SK-N-SH treated with all-trans-retinoic acid at 6 μM for 48 hours (cell line): ENCODE measurements at regions not wholly inside any gene's neighbourhood (a gene's known extent, or its start where the extent isn't known, plus 50 kb on each side); places are given as distances from the start of the nearest gene placed in this dataset.

ENCODE experiments used
- ATAC-seq: fragments of 200-7000 bp; cut with Tn5 transposase; 3 replicates; pipeline ENCODE4 v1.9.1; 2020; ENCODE audit warnings: mild to moderate bottlenecking, moderate library complexity
- BACH2 ChIP-seq: fragments of 250-450 bp; sonication (Bioruptor Pico); IDR thresholded peaks from 2 replicates; pipeline ENCODE4 v1.9.0; 2021; ENCODE audit warnings: mild to moderate bottlenecking, borderline replicate concordance
- CSDC2 ChIP-seq: fragments of 250-450 bp; sonication (Bioruptor Pico); IDR thresholded peaks from 2 replicates; pipeline ENCODE4 v1.5.0; 2020; ENCODE audit warnings: mild to moderate bottlenecking, moderate library complexity
- ESRRG ChIP-seq: fragments of 250-450 bp; sonication (Bioruptor Pico); IDR thresholded peaks from 2 replicates; pipeline ENCODE4 v1.6.1; 2021; ENCODE audit warnings: mild to moderate bottlenecking
- GLIS3 ChIP-seq: fragments of 250-450 bp; sonication (Bioruptor Pico); IDR thresholded peaks from 2 replicates; pipeline ENCODE4 v1.5.0; 2020; ENCODE audit warnings: mild to moderate bottlenecking, moderate library complexity
- ISL1 ChIP-seq: fragments of 250-450 bp; sonication (Bioruptor Pico); IDR thresholded peaks from 2 replicates; pipeline ENCODE4 v2.1.2; 2022; ENCODE audit warnings: mild to moderate bottlenecking, moderate library complexity
- OSR1 ChIP-seq: fragments of 250-450 bp; sonication (Bioruptor Pico); IDR thresholded peaks from 2 replicates; pipeline ENCODE4 v1.8.0; 2022; ENCODE audit warnings: moderate library complexity, mild to moderate bottlenecking, inconsistent platforms
- POU6F1 ChIP-seq: fragments of 250-450 bp; sonication (Bioruptor Pico); IDR thresholded peaks from 2 replicates; pipeline ENCODE4 v1.8.0; 2021; ENCODE audit warnings: low read depth, mild to moderate bottlenecking, moderate library complexity, borderline replicate concordance
- PPARA ChIP-seq: fragments of 250-450 bp; sonication (Bioruptor Pico); IDR thresholded peaks from 2 replicates; pipeline ENCODE4 v1.5.0; 2020; ENCODE audit warnings: mild to moderate bottlenecking, borderline replicate concordance
- SNAI2 ChIP-seq: fragments of 250-450 bp; sonication (Bioruptor Pico); IDR thresholded peaks from 2 replicates; pipeline ENCODE4 v1.5.0; 2020; ENCODE audit warnings: mild to moderate bottlenecking, moderate library complexity
- TCF4 ChIP-seq: fragments of 250-450 bp; sonication (Bioruptor Pico); IDR thresholded peaks from 2 replicates; pipeline ENCODE4 v1.8.0; 2021; ENCODE audit warnings: mild to moderate bottlenecking, moderate library complexity, borderline replicate concordance
- TOX ChIP-seq: fragments of 250-450 bp; sonication (Bioruptor Pico); IDR thresholded peaks from 2 replicates; pipeline ENCODE4 v1.8.0; 2021; ENCODE audit warnings: mild to moderate bottlenecking, moderate library complexity, borderline replicate concordance
- ZC3H10 ChIP-seq: fragments of 250-450 bp; sonication (Bioruptor Pico); IDR thresholded peaks from 2 replicates; pipeline ENCODE4 v1.5.1; 2021; ENCODE audit warnings: mild to moderate bottlenecking, moderate library complexity
- ZFP3 ChIP-seq: fragments of 250-450 bp; sonication (Bioruptor Pico); IDR thresholded peaks from 2 replicates; pipeline ENCODE4 v1.5.0; 2020; ENCODE audit warnings: mild to moderate bottlenecking, moderate library complexity
- ZFP30 ChIP-seq: fragments of 450-650 bp; formaldehyde crosslinking; IDR thresholded peaks from 2 replicates; pipeline ENCODE4 v1.5.0; 2022; ENCODE audit warnings: mild to moderate bottlenecking, moderate library complexity
- ZNF70 ChIP-seq: fragments of 450-650 bp; formaldehyde crosslinking; IDR thresholded peaks from 2 replicates; pipeline ENCODE4 v1.5.0; 2020; ENCODE audit warnings: mild to moderate bottlenecking, moderate library complexity
- ZNF8 ChIP-seq: fragments of 450-650 bp; formaldehyde crosslinking; IDR thresholded peaks from 2 replicates; pipeline ENCODE4 v1.5.0; 2020; ENCODE audit warnings: mild to moderate bottlenecking, moderate library complexity
- TF ChIP-seq, protein P1 (sequence below): fragments of 250-450 bp; sonication (Bioruptor Pico); IDR thresholded peaks from 2 replicates; pipeline ENCODE4 v1.8.0; 2020; ENCODE audit warnings: mild to moderate bottlenecking, moderate library complexity, borderline replicate concordance
- TF ChIP-seq, protein P2 (sequence below): fragments of 250-450 bp; sonication (Bioruptor Pico); IDR thresholded peaks from 2 replicates; pipeline ENCODE4 v1.5.0; 2020; ENCODE audit warnings: mild to moderate bottlenecking, moderate library complexity
- TF ChIP-seq, protein P3 (sequence below): fragments of 250-450 bp; sonication (Bioruptor Pico); IDR thresholded peaks from 2 replicates; pipeline ENCODE4 v1.5.1; 2020; ENCODE audit warnings: low read depth, mild to moderate bottlenecking, moderate library complexity

DNA sequence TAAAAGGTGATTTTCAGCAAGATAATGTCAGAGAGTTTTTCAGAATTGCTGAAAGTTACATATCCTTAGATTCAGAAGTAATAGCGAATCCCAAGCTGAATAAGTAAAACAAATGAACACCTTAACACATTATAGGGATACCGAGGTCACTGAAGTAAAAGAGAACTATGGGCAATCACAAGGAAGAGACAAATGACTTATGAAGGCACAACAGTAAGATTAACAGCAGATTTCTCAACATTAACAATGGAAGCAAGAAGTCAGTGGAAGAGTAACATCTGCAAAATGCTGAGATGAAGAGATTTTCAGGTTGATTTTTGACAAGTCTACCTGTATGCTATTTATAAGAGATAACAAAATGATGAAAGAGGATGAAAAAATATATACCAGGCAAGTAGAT lies 86.1 kb upstream of the EZR start:
- TF ChIP-seq GLIS3 (CRISPR knock-in tag) (no peak), ESRRG (CRISPR knock-in tag) (no peak)
- no peak for ATAC-seq

GRCh38 chr6:158903801-158904200 lies 84.6 kb upstream of the EZR start:
- ATAC-seq, result no peak
- TF ChIP-seq BACH2 (no peak), OSR1 (no peak), TCF4 (CRISPR knock-in tag) (no peak), GLIS3 (CRISPR knock-in tag) (no peak), ZC3H10 (CRISPR knock-in tag) (no peak), ZNF8 (CRISPR knock-in tag) (no peak), ZNF70 (CRISPR knock-in tag) (no peak), POU6F1 (CRISPR knock-in tag) (no peak), ZFP3 (CRISPR knock-in tag) (no peak), CSDC2 (CRISPR knock-in tag) (no peak), ZFP30 (no peak), SNAI2 (no peak), PPARA (CRISPR knock-in tag) (no peak)
- TF ChIP-seq, protein P1, sequence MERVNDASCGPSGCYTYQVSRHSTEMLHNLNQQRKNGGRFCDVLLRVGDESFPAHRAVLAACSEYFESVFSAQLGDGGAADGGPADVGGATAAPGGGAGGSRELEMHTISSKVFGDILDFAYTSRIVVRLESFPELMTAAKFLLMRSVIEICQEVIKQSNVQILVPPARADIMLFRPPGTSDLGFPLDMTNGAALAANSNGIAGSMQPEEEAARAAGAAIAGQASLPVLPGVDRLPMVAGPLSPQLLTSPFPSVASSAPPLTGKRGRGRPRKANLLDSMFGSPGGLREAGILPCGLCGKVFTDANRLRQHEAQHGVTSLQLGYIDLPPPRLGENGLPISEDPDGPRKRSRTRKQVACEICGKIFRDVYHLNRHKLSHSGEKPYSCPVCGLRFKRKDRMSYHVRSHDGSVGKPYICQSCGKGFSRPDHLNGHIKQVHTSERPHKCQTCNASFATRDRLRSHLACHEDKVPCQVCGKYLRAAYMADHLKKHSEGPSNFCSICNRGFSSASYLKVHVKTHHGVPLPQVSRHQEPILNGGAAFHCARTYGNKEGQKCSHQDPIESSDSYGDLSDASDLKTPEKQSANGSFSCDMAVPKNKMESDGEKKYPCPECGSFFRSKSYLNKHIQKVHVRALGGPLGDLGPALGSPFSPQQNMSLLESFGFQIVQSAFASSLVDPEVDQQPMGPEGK (CRISPR knock-in tag), result no peak
- TF ChIP-seq, protein P2, sequence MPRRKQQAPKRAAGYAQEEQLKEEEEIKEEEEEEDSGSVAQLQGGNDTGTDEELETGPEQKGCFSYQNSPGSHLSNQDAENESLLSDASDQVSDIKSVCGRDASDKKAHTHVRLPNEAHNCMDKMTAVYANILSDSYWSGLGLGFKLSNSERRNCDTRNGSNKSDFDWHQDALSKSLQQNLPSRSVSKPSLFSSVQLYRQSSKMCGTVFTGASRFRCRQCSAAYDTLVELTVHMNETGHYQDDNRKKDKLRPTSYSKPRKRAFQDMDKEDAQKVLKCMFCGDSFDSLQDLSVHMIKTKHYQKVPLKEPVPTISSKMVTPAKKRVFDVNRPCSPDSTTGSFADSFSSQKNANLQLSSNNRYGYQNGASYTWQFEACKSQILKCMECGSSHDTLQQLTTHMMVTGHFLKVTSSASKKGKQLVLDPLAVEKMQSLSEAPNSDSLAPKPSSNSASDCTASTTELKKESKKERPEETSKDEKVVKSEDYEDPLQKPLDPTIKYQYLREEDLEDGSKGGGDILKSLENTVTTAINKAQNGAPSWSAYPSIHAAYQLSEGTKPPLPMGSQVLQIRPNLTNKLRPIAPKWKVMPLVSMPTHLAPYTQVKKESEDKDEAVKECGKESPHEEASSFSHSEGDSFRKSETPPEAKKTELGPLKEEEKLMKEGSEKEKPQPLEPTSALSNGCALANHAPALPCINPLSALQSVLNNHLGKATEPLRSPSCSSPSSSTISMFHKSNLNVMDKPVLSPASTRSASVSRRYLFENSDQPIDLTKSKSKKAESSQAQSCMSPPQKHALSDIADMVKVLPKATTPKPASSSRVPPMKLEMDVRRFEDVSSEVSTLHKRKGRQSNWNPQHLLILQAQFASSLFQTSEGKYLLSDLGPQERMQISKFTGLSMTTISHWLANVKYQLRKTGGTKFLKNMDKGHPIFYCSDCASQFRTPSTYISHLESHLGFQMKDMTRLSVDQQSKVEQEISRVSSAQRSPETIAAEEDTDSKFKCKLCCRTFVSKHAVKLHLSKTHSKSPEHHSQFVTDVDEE (CRISPR knock-in tag), result no peak

DNA sequence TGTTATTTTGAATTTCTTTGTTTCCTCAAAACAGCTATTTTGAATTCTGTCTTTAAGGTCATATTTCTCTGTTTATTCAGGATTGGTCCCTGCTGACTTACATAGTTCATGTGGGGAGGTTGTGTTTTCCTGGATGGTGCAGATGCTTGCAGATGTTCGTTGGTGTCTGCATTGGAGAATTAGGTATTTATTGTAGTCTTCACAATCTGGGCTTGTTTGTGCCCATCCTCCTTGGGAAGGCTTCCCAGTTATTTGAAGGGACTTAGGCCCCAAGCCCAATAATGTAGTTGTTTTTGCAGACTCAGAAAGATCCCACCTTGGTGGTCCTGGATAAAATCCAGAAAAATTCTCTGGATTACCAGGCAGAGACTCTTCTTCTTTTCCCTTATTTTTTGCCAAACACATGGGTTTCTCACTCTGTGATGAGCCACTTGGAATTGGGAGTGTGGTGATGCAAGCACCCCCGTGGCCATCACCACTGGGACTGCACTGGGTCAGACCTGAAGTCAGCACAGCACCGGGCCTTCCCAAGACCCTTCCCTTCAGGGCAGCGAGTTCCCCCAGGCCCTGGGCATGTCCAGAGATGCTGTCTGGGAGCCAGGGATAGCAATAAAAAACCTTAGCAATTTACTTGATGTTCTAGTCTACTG lies 81.6 kb upstream of the EZR start:
- TF ChIP-seq, protein P3, sequence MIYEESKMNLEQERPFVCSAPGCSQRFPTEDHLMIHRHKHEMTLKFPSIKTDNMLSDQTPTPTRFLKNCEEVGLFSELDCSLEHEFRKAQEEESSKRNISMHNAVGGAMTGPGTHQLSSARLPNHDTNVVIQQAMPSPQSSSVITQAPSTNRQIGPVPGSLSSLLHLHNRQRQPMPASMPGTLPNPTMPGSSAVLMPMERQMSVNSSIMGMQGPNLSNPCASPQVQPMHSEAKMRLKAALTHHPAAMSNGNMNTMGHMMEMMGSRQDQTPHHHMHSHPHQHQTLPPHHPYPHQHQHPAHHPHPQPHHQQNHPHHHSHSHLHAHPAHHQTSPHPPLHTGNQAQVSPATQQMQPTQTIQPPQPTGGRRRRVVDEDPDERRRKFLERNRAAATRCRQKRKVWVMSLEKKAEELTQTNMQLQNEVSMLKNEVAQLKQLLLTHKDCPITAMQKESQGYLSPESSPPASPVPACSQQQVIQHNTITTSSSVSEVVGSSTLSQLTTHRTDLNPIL (CRISPR knock-in tag), result no peak
- TF ChIP-seq POU6F1 (CRISPR knock-in tag), result no peak
- no peak for TF ChIP-seq ISL1 (CRISPR knock-in tag)
- TF ChIP-seq, protein P1 (CRISPR knock-in tag), result no peak
- TF ChIP-seq ESRRG (CRISPR knock-in tag), result no peak
- TF ChIP-seq ZFP3 (CRISPR knock-in tag), result no peak
- no peak for TF ChIP-seq PPARA (CRISPR knock-in tag)
- TF ChIP-seq ZNF70 (CRISPR knock-in tag), result no peak
- TF ChIP-seq BACH2, result no peak
- no peak for TF ChIP-seq CSDC2 (CRISPR knock-in tag)
- TF ChIP-seq OSR1, result no peak
- TF ChIP-seq GLIS3 (CRISPR knock-in tag), result no peak
- no peak for TF ChIP-seq ZC3H10 (CRISPR knock-in tag)
- TF ChIP-seq TOX (CRISPR knock-in tag), result no peak
- TF ChIP-seq, all 23 proteins: peak for 0
- ATAC-seq, result no peak
